ENCODE measurements at regions not wholly inside any gene's neighbourhood (a gene's known extent, or its start where the extent isn't known, plus 50 kb on each side); places are given as distances from the start of the nearest gene placed in this dataset.
A peak's percentile ranks its signal among the peaks of the same experiment; 100 is the strongest.

DNA sequence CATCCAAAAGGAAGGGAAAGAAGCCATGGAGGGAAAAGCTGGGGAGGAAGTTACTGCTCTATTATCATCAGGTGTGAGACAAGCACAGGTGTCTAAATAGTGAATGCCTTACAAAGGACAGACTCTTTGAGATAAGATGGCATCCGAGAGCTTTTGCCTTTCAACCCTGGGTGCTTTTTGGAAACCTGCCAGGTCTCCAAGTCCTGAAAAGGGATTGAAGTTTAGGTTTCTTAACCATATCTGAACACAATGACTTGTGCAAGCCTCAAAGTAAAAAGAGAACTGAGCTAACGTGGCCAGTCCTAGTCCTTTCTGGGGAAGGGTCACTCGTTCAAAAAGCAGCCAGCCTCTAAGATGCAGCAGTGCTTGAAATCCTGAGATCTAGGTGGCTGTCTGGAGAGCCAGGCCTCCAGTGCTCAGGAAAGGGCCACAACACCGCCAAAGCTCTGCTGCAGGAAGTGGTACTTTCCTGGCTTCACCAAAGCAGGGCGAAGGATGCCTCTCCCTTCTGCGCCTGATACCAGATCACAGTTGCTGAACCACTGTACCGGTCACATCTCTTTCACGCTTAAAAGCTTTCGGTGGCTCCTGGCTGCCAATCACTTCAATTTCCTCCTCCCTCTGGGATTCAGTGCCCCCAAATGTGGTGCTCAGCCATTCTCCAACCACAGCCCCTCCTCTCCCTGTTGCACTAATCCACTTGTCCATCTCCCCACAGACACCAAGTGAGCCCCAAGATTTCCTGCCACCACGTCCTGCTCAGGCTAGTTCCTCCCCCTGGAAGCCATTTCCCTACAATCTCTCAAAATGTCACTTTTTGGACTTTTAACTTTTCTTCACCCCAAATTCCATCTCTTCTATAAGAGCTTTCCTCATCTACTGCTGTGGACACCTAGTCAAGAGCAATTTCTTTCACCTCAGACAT is 104.1 kb upstream of the LPP start:
- peaks cover 23 to 31% of the 10 kb centered on the region in 2 experiments for H3K4me1 ChIP-seq (ENCODE audit: control insufficient read depth in 1 of 2, insufficient read depth in 1 of 2, low read depth in 1 of 2, low read length in 1 of 2)
- H3K27ac ChIP-seq: peak overlapping the region; percentile 71

DNA sequence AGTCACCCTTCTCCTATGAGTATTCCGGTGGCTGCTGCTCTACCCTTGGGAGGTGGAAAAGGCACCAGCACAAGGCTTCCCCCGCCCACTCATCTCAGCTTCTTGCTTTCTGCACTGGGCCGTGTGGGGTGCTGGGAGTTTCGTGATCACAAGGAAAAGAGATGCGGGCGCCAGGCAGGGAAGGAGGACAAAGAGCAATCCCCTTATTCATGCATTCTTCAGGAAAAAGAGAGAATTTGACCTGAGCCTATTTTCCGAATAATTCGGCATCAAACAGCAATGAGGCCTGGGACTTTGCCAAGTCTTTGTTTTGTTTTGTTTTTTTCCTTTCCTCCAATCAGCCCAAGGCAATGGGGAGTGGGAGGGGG is 102.2 kb upstream of the LPP start:
- H3K9me3 ChIP-seq: no peaks in the 10 kb centered on the region
- no peak overlapping the region for H3K27ac ChIP-seq
- H3K27me3 ChIP-seq: no peaks in the 10 kb centered on the region
- H3K36me3 ChIP-seq: no peaks in the 10 kb centered on the region
- TF ChIP-seq, protein P1, sequence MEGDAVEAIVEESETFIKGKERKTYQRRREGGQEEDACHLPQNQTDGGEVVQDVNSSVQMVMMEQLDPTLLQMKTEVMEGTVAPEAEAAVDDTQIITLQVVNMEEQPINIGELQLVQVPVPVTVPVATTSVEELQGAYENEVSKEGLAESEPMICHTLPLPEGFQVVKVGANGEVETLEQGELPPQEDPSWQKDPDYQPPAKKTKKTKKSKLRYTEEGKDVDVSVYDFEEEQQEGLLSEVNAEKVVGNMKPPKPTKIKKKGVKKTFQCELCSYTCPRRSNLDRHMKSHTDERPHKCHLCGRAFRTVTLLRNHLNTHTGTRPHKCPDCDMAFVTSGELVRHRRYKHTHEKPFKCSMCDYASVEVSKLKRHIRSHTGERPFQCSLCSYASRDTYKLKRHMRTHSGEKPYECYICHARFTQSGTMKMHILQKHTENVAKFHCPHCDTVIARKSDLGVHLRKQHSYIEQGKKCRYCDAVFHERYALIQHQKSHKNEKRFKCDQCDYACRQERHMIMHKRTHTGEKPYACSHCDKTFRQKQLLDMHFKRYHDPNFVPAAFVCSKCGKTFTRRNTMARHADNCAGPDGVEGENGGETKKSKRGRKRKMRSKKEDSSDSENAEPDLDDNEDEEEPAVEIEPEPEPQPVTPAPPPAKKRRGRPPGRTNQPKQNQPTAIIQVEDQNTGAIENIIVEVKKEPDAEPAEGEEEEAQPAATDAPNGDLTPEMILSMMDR (IDR thresholded peaks at IDR 0.05): no peak
- peaks cover 23 to 31% of the 10 kb centered on the region in 2 experiments for H3K4me1 ChIP-seq (ENCODE audit: control insufficient read depth in 1 of 2, insufficient read depth in 1 of 2, low read depth in 1 of 2, low read length in 1 of 2)
- H3K4me3 ChIP-seq (ENCODE audit: low read depth in 1 of 2, low read length in 1 of 2): no peak overlapping the region

More for the DNA sequence above, 104.1 kb upstream of the LPP start:
- Histone ChIP-seq H3K9me3 (no peaks in the 10 kb centered on the region), H3K4me3 (ENCODE audit: low read depth in 1 of 2, low read length in 1 of 2) (peak overlapping the region in 1 of 2 experiments; percentile 19), H3K27me3 (no peaks in the 10 kb centered on the region), H3K36me3 (no peaks in the 10 kb centered on the region)
- TF ChIP-seq, protein P1 (IDR thresholded peaks at IDR 0.05): no peak

GRCh38 chr3:188052169-188053035 is 101.6 kb upstream of the LPP start:
- Histone ChIP-seq H3K36me3 (no peaks in the 10 kb centered on the region), H3K27me3 (no peaks in the 10 kb centered on the region), H3K27ac (peak overlapping the region; percentile 9), H3K4me3 (ENCODE audit: low read depth in 1 of 2, low read length in 1 of 2) (no peak overlapping the region), H3K9me3 (no peaks in the 10 kb centered on the region), H3K4me1 (ENCODE audit: control insufficient read depth in 1 of 2, insufficient read depth in 1 of 2, low read depth in 1 of 2, low read length in 1 of 2) (peaks cover 23 to 31% of the 10 kb centered on the region in 2 experiments)
- TF ChIP-seq, protein P1 (IDR thresholded peaks at IDR 0.05): no peak

- H3K27ac ChIP-seq: peak overlapping the region; percentile 9
- peaks cover 23 to 31% of the 10 kb centered on the region in 2 experiments for H3K4me1 ChIP-seq (ENCODE audit: control insufficient read depth in 1 of 2, insufficient read depth in 1 of 2, low read depth in 1 of 2, low read length in 1 of 2)
- TF ChIP-seq, protein P1 (IDR thresholded peaks at IDR 0.05): no peak
- H3K36me3 ChIP-seq: no peaks in the 10 kb centered on the region
- H3K27me3 ChIP-seq: no peaks in the 10 kb centered on the region
- no peaks in the 10 kb centered on the region for H3K9me3 ChIP-seq
- H3K4me3 ChIP-seq (ENCODE audit: low read depth in 1 of 2, low read length in 1 of 2): no peak overlapping the region
Measured at GRCh38 chr3:188053036-188053340, 101.0 kb upstream of the LPP start.

DNA sequence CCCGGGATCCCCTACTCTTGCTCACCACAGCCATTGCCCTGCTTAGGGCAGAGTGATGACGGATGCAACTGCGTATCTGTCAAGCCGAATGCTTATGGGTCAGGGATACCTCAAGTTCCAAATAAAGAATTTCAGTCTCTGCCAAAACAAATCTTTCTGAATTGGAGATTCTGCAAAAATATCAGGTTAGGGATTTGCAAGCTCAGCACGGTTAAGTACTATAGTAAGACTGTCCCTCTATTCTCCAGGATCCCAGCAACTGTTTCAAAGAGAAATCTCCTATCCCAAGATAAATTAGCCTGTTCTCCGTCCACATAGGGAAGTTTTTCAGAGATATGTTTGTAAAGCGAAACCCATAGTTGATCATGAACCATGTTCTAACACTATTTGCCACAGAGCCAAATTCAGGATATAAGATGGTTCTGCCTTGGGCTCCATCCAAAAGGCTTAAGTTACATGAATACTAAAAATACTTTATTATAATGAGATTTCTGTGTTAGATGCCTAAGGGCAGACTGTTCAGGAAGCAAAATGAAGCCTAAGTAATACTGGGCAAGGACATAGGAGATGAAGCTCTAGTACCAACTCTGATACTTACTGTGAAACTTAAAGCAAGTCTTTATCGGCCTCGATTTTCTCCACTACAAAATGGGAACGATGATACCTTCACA is 100.1 kb upstream of the LPP start:
- H3K4me3 ChIP-seq (ENCODE audit: low read depth in 1 of 2, low read length in 1 of 2): no peak overlapping the region
- H3K36me3 ChIP-seq: no peaks in the 10 kb centered on the region
- H3K4me1 ChIP-seq (ENCODE audit: control insufficient read depth in 1 of 2, insufficient read depth in 1 of 2, low read depth in 1 of 2, low read length in 1 of 2): peaks cover 23 to 31% of the 10 kb centered on the region in 2 experiments
- H3K27me3 ChIP-seq: no peaks in the 10 kb centered on the region
- H3K27ac ChIP-seq: no peak overlapping the region
- no peaks in the 10 kb centered on the region for H3K9me3 ChIP-seq
- TF ChIP-seq, protein P1 (IDR thresholded peaks at IDR 0.05): no peak

Data from neutrophil (primary cell).